H4 (cell line): ENCODE measurements at regions not wholly inside any gene's neighbourhood (a gene's known extent, or its start where the extent isn't known, plus 50 kb on each side); places are given as distances from the start of the nearest gene placed in this dataset.
"Not testable (repeated sequence)": the region's sequence is repeated elsewhere in the genome, so short reads cannot be mapped to it uniquely, and the experiment has no call there.

Experiments
- DNase-seq: peaks from one replicate; pipeline ENCODE4 v3.0.0-alpha.2; 2015; ENCODE audit warnings: low spot score

- no peak for DNase-seq
These were observed 363.3 kb downstream of the TYW1 start for GRCh38 chr7:67359900-67360299.

- no peak for DNase-seq
These were observed 364.5 kb downstream of the TYW1 start for GRCh38 chr7:67361150-67361549.

- no peak for DNase-seq
These were observed 367.9 kb downstream of the TYW1 start for GRCh38 chr7:67364441-67365017.

GRCh38 chr7:67371429-67372305 lies 375.0 kb downstream of the TYW1 start:
- DNase-seq: peak; percentile 86

- not testable (repeated sequence) for DNase-seq
These were observed 376.8 kb downstream of the TYW1 start for GRCh38 chr7:67373389-67373788.

- no peak for DNase-seq
These were observed 378.8 kb downstream of the TYW1 start for GRCh38 chr7:67375427-67375826.

GRCh38 chr7:67377939-67378862 lies 381.6 kb downstream of the TYW1 start:
- DNase-seq: peak; percentile 87

- DNase-seq: no peak
These were observed 383.7 kb downstream of the TYW1 start for GRCh38 chr7:67380326-67380725.

- no peak for DNase-seq
These were observed 384.2 kb downstream of the TYW1 start for GRCh38 chr7:67380858-67381257.

GRCh38 chr7:67387851-67388250 lies 391.2 kb downstream of the TYW1 start:
- no peak for DNase-seq

GRCh38 chr7:67391168-67391567 lies 394.5 kb downstream of the TYW1 start:
- DNase-seq: no peak

GRCh38 chr7:67392596-67393438 lies 396.2 kb downstream of the TYW1 start:
- no peak for DNase-seq

GRCh38 chr7:67393903-67394302 lies 397.3 kb downstream of the TYW1 start:
- no peak for DNase-seq

- DNase-seq: no peak
These were observed 402.3 kb downstream of the TYW1 start for GRCh38 chr7:67398916-67399315.

GRCh38 chr7:67401492-67401891 lies 404.9 kb downstream of the TYW1 start:
- DNase-seq: no peak

- no peak for DNase-seq
These were observed 405.6 kb downstream of the TYW1 start for GRCh38 chr7:67402280-67402679.

GRCh38 chr7:67406976-67407375 lies 410.3 kb downstream of the TYW1 start:
- no peak for DNase-seq

GRCh38 chr7:67407392-67408071 lies 410.9 kb downstream of the TYW1 start:
- no peak for DNase-seq

- DNase-seq: no peak
These were observed 411.5 kb downstream of the TYW1 start for GRCh38 chr7:67408109-67408508.

GRCh38 chr7:67413670-67414069 lies 417.0 kb downstream of the TYW1 start:
- DNase-seq: no peak

GRCh38 chr7:67414858-67415257 lies 418.2 kb downstream of the TYW1 start:
- DNase-seq: no peak
